Activated CD4-positive, alpha-beta T cell treated with anti-CD3 and anti-CD28 coated beads for 1 hour (primary cell): ENCODE measurements at regions not wholly inside any gene's neighbourhood (a gene's known extent, or its start where the extent isn't known, plus 50 kb on each side); places are given as distances from the start of the nearest gene placed in this dataset.

Source experiments
- DNase-seq: peaks from one replicate; pipeline ENCODE4 v3.0.0-alpha.2; 2020

DNA sequence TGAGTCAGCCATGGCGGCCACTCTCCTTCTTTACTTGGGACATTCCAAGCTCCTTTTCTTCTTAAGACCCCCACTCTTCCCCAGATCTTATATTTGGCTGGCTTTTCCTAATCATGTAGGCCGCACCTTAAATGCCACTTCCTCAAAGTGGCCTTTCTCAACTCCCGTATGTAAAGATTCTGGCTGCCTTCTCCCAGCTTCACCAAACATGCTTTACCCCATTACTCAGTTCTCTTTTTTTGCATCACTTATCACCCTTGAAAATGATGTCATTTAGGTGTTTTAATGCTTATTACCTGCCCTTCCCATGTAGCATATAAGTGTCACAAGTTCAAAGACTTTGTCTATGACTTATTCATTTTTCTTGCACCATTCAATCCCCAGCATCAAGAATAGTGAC, 810.1 kb upstream of the CELF2 start:
- DNase-seq = no peak

GRCh38 chr10:10208196-10208595, 809.5 kb upstream of the CELF2 start:
- no peak for DNase-seq

GRCh38 chr10:10209167-10209566, 808.5 kb upstream of the CELF2 start:
- DNase-seq = no peak

GRCh38 chr10:10211409-10211808, 806.3 kb upstream of the CELF2 start:
- no peak for DNase-seq

DNA sequence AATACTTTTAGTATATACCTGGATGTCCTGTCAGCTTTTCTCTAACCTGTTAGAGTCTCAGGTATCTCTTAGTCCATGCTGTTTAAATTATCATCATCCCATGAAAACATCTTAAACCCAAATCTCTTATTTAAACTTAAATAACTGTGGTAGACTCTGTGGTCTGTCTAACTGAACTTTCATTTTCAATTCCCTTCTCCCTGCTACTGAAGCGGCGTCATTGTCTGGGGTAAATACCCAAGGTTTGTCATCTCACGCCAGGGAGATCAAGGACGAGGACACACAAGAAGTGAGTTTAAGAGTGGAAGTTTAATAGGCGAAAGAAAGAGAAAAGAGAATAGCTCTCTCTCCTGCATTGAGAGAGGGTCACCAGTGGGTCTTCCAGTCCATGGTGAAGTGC, 804.4 kb upstream of the CELF2 start:
- DNase-seq = no peak

DNA sequence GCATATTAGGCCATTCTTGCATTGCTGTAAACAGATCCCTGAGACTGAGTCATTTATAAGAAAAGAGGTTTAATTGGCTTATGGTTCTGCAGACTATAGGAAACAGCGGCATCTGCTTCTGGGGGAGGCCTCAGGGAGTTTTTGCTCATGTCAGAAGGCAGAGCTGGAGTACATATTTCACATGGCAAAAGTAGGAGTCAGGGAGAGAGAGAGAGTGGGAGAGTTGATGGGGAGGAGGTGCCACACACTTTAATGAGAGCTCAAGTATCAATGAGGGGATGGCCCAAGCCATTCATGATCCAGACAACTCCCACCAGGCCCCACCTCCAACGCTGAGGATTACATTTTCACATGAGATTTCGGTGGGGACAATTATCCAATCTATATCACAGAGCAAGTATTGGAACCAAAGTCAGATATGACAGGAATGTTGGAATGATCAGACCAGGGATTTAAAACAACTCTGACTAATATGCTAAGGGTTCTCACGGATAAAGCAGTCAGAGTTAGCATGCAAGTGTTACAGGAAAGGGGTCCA, 795.3 kb upstream of the CELF2 start:
- no peak for DNase-seq

- no peak for DNase-seq
These were observed 794.5 kb upstream of the CELF2 start for GRCh38 chr10:10223131-10223530.

- DNase-seq = no peak
These were observed 792.5 kb upstream of the CELF2 start for GRCh38 chr10:10225136-10225676.

DNA sequence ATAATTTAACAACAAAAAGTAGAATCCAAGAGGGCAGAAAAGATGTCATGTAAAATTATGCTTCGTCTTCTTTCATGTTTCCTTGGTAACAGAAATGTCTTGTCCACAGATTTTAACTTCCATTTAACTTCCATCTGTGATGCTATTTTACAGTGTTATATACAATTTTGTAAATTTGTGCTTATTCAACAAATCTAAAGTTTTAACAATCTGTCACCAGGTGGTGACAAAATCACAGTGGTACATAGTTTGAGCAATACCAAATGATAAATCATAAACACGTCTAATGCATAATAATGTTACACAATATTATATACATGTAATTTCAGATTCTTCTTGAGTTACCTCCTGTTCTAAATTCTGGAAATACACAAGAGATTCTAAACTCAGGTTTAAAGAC, 784.4 kb upstream of the CELF2 start:
- DNase-seq = no peak

GRCh38 chr10:10235003-10235402, 782.7 kb upstream of the CELF2 start:
- DNase-seq = no peak

GRCh38 chr10:10247585-10247984, 770.1 kb upstream of the CELF2 start:
- DNase-seq = no peak

DNA sequence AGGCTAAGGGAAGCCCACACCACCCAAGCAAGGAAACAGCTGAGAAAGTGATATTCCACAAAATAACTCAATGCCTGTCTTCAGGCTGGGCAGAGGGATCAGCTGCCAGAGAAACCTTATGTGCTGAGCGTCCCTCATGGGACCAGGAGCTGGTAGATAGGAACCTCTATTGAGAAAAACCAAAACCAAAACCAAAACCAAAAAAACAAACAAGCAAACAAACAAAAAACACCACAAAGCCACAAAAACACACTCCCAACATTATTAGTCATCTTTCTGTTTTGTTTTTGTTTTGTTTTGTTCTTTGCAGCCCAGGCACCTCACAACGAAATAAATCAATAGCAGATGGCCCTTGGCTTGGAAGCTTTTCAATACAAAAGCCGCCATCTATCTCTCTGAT, 760.8 kb upstream of the CELF2 start:
- no peak for DNase-seq

DNA sequence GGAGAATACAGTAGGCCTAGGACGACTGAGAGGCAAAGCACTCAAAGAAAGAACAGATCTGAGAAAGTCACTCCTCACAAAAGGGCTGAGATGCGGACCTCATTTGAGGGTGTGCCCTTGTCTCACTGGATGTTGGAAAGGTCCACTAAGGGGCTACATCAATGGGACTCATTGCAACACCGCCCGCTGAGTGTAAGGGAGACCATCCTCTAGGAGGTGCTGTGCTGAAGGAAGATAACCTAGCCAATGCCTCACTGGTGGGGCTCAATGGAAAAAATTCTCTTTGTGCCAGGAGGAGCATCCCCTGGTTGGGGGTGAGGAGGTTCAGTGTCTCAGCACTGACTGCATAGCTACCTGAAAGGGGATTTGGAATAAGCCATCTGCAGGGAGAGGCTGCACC, 758.7 kb upstream of the CELF2 start:
- no peak for DNase-seq

DNA sequence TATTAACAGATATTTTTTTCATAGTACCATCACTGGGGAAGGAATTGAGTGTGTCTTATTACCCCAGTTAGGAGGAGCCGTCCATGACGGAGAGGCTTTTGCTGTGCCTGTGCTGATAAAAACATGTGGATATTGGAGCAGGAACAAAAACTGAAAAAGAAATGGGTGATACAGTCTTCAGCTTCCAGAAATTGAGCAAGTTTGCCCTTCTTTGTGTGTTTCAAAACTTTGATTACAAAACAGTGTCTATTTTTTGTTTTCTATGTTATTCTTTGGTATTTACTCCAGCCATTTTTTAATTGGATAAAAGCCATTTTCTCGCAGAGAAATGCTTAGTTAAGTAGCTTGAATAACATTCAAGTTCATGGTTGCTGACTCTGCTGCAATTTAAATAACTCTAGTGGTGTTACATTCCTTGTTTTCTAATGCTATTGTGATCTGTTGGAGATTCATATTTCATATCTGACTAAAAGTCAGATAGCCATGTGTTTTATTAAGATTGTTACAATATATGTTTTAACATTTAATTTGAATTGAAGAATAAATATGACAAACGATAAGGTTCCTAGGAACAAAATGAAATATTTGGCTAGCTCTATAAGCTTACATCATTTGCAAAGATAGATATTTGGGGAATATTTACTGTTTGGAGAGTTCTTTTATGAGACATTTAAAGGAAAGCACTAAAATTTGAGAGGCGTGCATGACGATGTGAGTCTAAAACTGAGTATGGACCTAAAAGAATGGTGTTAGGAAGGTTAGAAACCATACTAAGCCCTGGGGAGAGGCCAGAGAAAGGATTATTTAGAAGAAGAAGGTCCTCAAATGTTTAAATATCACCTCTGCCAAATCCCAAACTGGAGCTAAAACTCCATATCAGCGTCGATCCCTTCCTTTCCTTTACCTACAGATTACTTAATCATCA, 747.3 kb upstream of the CELF2 start:
- no peak for DNase-seq

DNA sequence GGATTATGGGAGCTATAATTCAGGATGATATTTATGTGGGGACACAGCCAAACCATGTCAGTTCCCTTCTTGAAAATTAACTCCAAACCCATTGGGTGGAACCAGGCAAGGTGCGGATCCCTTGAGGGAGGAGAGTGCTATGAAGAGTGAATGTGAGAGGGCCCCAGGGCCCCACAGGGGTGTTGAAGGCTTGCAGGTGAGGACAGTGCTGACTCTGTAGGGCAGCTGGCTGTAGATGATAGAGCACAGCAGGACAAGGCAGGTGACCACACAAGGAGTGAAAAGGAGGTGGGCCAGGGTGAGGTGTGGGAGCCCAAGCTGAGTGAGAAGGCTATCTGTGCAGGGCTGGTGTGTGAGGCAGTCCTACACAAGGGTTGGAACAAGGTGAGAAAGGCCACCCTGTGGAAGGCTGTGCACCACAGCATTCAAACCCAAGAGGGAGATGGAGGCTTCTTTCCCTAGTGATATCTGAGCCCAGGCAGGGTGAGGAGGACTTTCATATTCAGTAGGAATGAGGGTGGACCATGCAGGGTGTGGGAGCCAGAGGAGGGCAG, 746.0 kb upstream of the CELF2 start:
- no peak for DNase-seq

DNA sequence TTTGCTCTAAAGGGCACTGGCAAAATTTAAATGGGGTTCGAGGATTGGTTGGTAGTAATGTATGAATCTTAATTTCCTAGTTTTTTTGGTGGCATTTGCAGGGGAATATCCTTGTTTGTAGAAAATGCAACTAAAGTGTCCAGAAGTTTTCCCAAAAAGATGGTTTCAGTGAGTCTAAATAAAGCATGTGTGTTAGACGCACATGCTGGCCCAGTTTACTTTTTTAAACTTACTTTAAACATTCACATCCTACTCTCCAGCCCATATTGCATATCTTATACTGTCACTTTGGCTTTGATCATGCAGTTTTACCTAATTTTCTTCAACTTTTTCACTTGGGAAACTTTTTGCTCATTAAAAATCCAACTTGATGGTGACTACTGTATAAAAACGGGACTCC, 744.0 kb upstream of the CELF2 start:
- DNase-seq = no peak

DNA sequence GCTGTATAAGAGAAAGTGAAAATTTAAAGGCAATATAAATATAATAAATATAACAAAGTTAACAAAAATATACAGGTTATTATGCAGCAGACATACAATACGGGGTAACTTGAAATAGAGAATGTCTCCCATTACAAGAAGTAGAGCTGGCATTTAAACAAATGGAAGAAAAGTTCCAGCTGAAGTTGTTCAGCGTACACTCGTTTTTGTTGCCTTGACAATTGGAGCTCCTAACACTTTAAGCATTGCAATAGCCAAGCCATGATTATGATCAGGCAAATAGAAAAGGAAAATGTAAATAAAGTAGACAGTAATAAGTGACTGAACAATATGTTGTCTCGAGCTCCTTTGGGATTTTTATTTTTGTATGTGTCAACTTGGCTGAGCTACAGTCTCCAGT, 737.8 kb upstream of the CELF2 start:
- no peak for DNase-seq

DNA sequence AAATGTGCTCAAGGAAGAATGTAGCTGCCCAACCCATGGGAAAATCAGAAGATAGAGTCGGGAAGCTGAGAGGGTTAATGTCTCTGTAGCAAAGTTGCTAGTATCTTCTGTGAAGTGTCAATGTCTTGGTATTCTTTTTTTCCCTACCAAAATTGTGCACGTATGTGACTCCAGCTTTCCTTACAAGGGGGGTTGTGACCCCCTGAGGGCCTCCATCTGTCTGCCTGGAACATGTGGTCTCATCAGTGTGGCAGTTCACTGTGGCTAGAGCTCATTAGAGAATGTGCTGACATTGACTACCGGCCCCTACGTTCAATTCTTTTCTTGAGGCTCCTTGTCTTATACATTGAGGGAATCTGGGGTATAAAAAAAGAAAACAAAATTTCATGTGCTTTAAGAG, 725.2 kb upstream of the CELF2 start:
- DNase-seq = no peak

DNA sequence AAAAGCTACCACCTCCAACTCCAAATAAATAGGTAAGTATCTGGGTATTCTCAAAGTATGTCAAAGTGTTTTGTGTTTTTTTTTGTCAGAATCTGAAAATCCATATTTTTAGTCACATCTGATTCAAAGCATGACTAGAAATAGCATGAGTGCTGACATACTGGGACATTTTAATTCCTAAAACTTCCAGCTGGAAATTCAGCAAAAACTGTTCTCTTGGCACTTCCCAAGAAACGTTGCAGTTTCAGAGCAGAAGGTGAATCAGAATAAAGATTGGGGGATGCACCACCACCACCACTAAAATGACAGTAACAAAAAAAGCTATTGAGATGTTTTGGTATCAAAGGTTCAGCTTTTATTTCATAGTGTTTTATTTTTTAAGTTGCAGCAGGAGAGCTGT, 724.6 kb upstream of the CELF2 start:
- no peak for DNase-seq

DNA sequence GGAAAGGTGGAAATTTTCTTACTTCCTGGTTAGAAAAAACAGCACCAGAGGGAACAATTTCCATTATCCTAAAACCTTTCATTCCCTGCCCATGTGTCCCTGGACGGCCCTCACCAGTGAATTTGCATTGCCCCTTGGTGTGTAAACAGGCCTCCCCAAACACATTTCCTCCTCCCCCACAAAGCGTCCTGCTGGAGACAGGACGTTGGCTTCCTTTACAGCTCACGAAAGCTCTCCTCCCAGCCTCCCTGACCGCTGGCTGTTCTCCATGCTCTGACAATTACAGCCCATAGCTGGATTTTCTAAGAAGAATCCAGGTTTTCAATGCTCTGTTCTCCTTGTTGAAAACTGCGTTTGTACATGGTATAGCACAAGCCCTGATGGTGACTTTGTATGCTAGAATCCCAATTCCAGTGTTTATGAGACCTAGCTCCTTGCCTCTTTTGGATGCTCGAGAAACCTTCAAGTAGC, 724.2 kb upstream of the CELF2 start:
- no peak for DNase-seq

- no peak for DNase-seq
These were observed 723.3 kb upstream of the CELF2 start for GRCh38 chr10:10294184-10294880.

DNA sequence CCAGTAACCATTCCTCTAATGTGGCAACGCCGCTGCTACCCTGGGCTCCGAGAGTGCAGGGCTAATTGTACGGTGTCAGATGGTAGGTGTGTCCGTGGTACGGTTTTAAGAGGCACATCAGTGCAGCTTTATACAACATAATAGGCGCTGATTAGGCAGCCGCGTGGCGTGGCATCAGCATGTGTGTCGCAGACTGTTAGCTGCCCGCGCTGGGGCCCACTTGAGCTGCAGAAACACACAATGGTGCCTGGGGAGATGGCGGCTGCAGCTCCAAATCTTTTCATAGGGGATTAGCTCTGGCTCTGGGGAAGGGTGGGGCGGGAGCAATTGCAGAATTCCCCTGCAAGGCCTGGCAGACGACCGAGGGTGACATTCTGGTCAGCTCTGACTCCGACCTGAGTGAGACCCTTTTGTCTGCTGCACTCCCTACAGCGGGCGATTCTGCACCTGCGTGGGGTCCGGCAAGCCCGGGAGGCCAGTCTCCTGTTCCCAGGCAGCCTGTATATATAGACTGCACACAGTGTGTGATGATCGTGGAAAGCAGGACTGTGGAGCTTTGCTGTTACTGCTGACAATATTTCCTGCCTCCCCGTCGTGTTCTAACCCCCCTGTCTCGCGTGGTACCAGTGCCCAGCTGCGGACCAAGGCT, 722.7 kb upstream of the CELF2 start:
- no peak for DNase-seq

- no peak for DNase-seq
These were observed 722.1 kb upstream of the CELF2 start for GRCh38 chr10:10295537-10295936.
